Endothelial cell (in vitro differentiated cells): ENCODE measurements at regions not wholly inside any gene's neighbourhood (a gene's known extent, or its start where the extent isn't known, plus 50 kb on each side); places are given as distances from the start of the nearest gene placed in this dataset.
A peak's percentile ranks its signal among the peaks of the same experiment; 100 is the strongest.

ENCODE experiments used
- DNase-seq: peaks from one replicate; pipeline ENCODE4 v3.0.0; 2021; ENCODE audit warnings: low spot score
- H3K27ac Mint-ChIP-seq: one replicate; pipeline ENCODE4 v1.8.0; 2021; ENCODE audit warnings: mixed read lengths, inconsistent platforms; ENCODE audit not compliant: unreplicated experiment
- H3K27me3 Mint-ChIP-seq: one replicate; pipeline ENCODE4 v1.8.0; 2021; ENCODE audit warnings: mild to moderate bottlenecking, moderate library complexity, mixed read lengths, inconsistent platforms; ENCODE audit not compliant: unreplicated experiment
- H3K36me3 Mint-ChIP-seq: one replicate; pipeline ENCODE4 v1.8.0; 2021; ENCODE audit warnings: mild to moderate bottlenecking, low read depth, mixed read lengths, inconsistent platforms; ENCODE audit not compliant: unreplicated experiment
- H3K4me1 Mint-ChIP-seq: one replicate; pipeline ENCODE4 v1.8.0; 2021; ENCODE audit warnings: mild to moderate bottlenecking, mixed read lengths, inconsistent platforms; ENCODE audit not compliant: unreplicated experiment
- H3K4me3 Mint-ChIP-seq: one replicate; pipeline ENCODE4 v1.8.0; 2021; ENCODE audit warnings: mild to moderate bottlenecking, mixed read lengths, inconsistent platforms; ENCODE audit not compliant: unreplicated experiment
- H3K9me3 Mint-ChIP-seq: one replicate; pipeline ENCODE4 v1.8.0; 2021; ENCODE audit warnings: mixed read lengths, inconsistent platforms; ENCODE audit not compliant: unreplicated experiment
- TF ChIP-seq, protein P1 (sequence below): fragments of 200-600 bp; sonication (generic); IDR thresholded peaks from one replicate; pipeline ENCODE4 v1.5.0; 2021; ENCODE audit warnings: antibody characterized with exemption; ENCODE audit not compliant: unreplicated experiment

DNA sequence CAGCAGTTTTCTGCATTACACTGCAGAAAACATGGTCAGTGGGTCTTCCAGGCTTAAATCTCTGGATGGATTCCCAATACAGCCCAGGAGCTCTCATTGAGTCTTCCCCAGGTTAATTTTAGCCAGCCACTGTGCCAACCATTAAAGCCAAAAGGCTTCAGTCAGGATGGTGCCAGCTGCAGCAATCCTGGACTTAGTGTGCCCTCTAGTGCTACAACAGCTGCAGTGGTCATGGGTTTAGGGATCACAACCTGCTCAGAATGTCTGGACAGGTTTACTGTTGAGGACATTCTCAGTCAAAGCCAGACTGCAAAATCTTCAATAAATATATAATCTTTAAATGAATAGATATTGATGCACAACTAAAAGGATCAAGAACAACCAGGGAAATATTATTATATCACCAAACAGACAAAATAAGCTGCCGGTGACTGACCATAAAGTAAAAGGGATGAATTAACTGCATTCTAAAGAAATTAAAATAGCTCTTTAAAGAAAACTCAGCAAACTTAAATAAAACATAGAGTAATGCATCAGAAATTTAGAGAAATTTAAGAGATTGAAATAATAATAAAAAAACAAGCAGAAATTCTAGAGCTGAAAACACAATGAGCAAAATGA, 639.9 kb downstream of the SPOCK3 start:
- no peaks in the 10 kb centered on the region for H3K9me3 Mint-ChIP-seq
- no peak overlapping the region for H3K27ac Mint-ChIP-seq

DNA sequence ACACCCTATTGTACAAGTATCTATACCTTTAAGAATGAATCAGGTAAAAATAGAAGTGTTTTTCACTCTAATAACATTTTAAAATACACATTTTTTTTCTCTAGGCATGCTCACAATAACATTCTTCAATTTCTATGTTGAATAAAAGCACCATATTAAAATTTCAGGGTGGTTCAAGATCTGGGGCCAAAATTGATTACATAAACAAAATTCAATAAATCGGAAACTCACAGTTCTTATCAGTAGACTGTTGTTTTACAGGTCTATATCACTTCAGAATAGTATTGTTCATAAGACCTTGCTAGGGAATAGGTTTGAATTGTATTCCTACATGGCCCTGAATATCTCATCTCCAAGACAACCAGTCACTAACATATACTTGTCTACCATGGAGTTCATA, 634.0 kb downstream of the SPOCK3 start:
- no peak overlapping the region for H3K27ac Mint-ChIP-seq
- TF ChIP-seq, protein P1, sequence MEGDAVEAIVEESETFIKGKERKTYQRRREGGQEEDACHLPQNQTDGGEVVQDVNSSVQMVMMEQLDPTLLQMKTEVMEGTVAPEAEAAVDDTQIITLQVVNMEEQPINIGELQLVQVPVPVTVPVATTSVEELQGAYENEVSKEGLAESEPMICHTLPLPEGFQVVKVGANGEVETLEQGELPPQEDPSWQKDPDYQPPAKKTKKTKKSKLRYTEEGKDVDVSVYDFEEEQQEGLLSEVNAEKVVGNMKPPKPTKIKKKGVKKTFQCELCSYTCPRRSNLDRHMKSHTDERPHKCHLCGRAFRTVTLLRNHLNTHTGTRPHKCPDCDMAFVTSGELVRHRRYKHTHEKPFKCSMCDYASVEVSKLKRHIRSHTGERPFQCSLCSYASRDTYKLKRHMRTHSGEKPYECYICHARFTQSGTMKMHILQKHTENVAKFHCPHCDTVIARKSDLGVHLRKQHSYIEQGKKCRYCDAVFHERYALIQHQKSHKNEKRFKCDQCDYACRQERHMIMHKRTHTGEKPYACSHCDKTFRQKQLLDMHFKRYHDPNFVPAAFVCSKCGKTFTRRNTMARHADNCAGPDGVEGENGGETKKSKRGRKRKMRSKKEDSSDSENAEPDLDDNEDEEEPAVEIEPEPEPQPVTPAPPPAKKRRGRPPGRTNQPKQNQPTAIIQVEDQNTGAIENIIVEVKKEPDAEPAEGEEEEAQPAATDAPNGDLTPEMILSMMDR: no peak
- H3K9me3 Mint-ChIP-seq: no peaks in the 10 kb centered on the region
- no peak overlapping the region for H3K4me3 Mint-ChIP-seq
- H3K4me1 Mint-ChIP-seq: no peaks in the 10 kb centered on the region
- H3K27me3 Mint-ChIP-seq: no peaks in the 10 kb centered on the region
- no peaks in the 10 kb centered on the region for H3K36me3 Mint-ChIP-seq
- DNase-seq: no peak

More for the DNA sequence above, 639.9 kb downstream of the SPOCK3 start:
- TF ChIP-seq, protein P1: peak; percentile 45
- Mint-ChIP-seq H3K4me3 (no peak overlapping the region), H3K36me3 (no peaks in the 10 kb centered on the region), H3K27me3 (no peaks in the 10 kb centered on the region), H3K4me1 (no peaks in the 10 kb centered on the region)
- peak; percentile 53 for DNase-seq

DNA sequence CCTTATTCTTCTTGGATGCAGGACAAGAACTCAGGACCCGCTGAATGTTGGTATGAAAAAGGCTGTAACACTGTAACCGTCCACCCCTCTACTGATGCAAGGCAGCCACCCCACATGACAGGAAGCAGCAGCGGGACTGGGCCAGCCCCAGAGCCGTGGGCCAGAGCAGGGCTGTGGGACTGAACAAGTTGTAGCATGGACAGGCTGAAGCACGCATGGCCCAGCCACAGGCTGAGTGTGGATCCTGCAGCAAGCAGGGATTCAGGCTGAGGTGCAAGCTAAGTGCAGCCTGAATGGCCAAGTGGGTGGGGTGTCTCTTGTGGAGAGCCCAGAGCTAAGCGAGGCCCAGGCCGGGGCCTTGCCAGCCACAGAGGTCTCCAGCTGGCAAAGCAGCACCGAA, 632.2 kb downstream of the SPOCK3 start:
- Mint-ChIP-seq H3K9me3 (no peaks in the 10 kb centered on the region), H3K4me1 (no peaks in the 10 kb centered on the region), H3K4me3 (no peak overlapping the region), H3K27ac (no peak overlapping the region), H3K36me3 (no peaks in the 10 kb centered on the region), H3K27me3 (no peaks in the 10 kb centered on the region)
- DNase-seq: no peak
- TF ChIP-seq, protein P1: no peak

DNA sequence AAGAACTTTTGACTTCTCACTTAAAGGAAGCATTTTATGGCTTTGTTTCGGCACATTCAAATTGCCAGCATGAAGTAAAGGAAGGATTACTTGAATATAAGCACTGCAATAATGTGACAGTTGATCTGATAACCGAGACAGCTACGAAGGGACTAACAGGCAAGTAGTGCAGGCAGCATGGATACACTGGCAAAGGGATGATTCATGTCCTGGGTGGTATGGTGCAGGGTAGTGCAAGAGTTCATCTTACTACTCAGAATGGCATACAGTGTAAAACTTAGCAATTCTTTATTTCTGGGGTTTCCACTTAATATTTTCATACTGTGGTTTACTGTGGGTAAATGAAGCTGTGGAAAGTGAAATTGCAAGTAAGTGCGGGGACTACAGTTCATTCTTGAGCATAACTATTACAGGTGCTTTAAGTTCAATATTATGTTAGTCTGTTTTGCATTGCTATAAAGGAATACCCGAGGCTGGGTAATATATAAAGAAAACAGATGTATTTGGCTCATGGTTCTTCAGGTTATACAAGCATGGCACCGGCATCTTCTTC, 611.8 kb downstream of the SPOCK3 start:
- Mint-ChIP-seq H3K9me3 (no peaks in the 10 kb centered on the region), H3K4me1 (peaks cover 4% of the 10 kb centered on the region), H3K27ac (no peak overlapping the region), H3K4me3 (no peak overlapping the region), H3K27me3 (peaks cover 1% of the 10 kb centered on the region), H3K36me3 (no peaks in the 10 kb centered on the region)
- TF ChIP-seq, protein P1: no peak
- DNase-seq: no peak

DNA sequence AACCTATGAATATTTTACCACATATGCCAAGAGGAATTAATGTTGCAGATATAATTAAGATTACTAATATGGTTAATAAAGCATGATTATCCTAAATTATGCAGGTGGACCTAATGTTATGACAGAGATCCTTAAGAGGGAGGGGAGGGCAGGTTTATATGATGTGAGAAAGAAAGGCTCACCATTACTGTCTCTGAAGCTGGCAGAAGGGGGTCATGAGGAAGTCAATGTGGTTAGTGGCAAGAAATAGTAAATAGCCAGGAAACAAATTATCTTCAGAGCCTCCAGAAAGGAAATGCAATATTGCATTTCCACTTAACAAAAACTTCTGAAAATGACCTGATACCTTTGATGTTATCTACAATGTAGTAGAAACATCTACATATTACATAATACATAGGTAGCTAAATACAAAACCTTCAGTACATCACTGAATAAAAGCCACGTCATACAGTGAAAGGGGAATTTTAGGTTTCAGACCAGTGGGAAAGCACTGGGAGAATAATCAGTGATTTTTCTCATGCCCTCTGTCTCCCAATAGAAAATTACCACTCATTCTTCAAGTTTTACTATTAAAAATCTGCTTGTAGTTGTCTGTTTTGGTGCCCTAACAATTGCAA, 609.2 kb downstream of the SPOCK3 start:
- no peak for DNase-seq
- TF ChIP-seq, protein P1: no peak

More for the DNA sequence above, 609.2 kb downstream of the SPOCK3 start:
- Mint-ChIP-seq H3K27me3 (no peaks in the 10 kb centered on the region), H3K9me3 (no peaks in the 10 kb centered on the region), H3K27ac (no peak overlapping the region), H3K4me1 (peaks cover 4% of the 10 kb centered on the region), H3K36me3 (no peaks in the 10 kb centered on the region), H3K4me3 (no peak overlapping the region)
